ENCODE measurements at regions not wholly inside any gene's neighbourhood (a gene's known extent, or its start where the extent isn't known, plus 50 kb on each side); places are given as distances from the start of the nearest gene placed in this dataset.

DNA sequence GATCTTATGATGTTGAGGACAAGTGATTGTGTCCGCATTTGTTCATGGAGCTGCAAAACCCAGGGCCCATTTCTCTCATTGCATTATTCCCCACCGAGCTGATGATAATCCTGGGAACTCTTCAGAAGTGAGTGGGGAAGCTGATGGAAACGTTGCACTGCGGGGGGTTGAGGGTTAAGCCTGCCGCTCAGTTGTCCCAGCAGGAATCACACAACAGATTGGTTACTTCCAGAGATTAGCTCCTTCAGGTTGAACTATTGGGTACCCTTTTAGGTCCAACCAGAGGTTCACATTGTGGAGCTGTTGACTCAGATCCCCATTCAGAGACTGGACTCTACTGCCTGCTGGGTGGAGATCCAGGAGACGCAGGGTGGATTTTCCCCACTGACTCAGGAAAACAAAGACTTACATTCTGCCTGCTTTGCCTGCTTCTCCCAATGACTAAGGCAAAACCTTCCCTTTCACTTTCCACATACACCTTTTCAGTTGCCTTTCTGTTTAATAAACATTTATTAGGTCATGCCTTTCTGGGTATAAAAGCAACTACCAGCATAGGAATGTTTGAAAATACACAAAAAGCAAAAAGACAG lies 286.4 kb downstream of the TXNL1 start:
- Histone ChIP-seq H2BK20ac (ENCODE audit: low read length) (no peak overlapping the region), H3K79me1 (ENCODE audit: low read depth, low read length) (no peaks in the 10 kb centered on the region), H3K27ac (ENCODE audit: low read depth, low read length) (no peak overlapping the region), H4K91ac (replicated peaks; ENCODE audit: insufficient read length, low read length) (no peak overlapping the region), H3K4ac (replicated peaks; ENCODE audit: insufficient read length, low read depth, low read length) (no peak overlapping the region), H3K4me1 (replicated peaks in 1 of 4; ENCODE audit: control insufficient read depth in 3 of 4, insufficient read depth in 4 of 4, low read length in 3 of 4) (no peaks in the 10 kb centered on the region), H2AFZ (ENCODE audit: low read length) (peak overlapping the region; percentile 96), H3K4me3 (ENCODE audit: extremely low read depth in 1 of 4, insufficient read depth in 2 of 4, low read depth in 3 of 4, low read length in 4 of 4) (no peak overlapping the region), H3K4me2 (ENCODE audit: insufficient read depth in 1 of 2, low read depth in 2 of 2, low read length in 2 of 2) (no peak overlapping the region), H3K9me3 (ENCODE audit: insufficient read depth in 2 of 2, low read depth in 1 of 2, low read length in 1 of 2) (no peaks in the 10 kb centered on the region), H3K14ac (ENCODE audit: insufficient read length) (no peak overlapping the region), H3K56ac (replicated peaks; ENCODE audit: insufficient read length, low read depth, low read length) (no peak overlapping the region), H3K27me3 (replicated peaks in 1 of 4; ENCODE audit: control insufficient read depth in 3 of 4, extremely low read depth in 1 of 4, insufficient read depth in 3 of 4, low read length in 3 of 4) (no peaks in the 10 kb centered on the region), H3K36me3 (ENCODE audit: control insufficient read depth in 2 of 4, insufficient read depth in 4 of 4, low read length in 3 of 4) (peaks cover 0 to 3% (median 0%) of the 10 kb centered on the region in 4 experiments; a peak in 1 of 8 replicates), H3K23me2 (ENCODE audit: low read depth, low read length) (no peaks in the 10 kb centered on the region), H4K20me1 (replicated peaks in 1 of 2; ENCODE audit: control insufficient read depth in 1 of 2, insufficient read depth in 2 of 2, low read length in 2 of 2) (no peaks in the 10 kb centered on the region), H4K8ac (ENCODE audit: extremely low read depth, insufficient read depth, low read length) (no peak overlapping the region; the same call in 1 of the 2 replicates), H4K5ac (ENCODE audit: insufficient read length, low read depth, low read length) (no peak overlapping the region), H3K9ac (replicated peaks in 1 of 4; ENCODE audit: extremely low read depth in 1 of 4, low read depth in 3 of 4, low read length in 3 of 4) (no peak overlapping the region), H2AK5ac (ENCODE audit: low read depth, low read length) (no peak overlapping the region), H2BK12ac (ENCODE audit: low read depth, low read length) (no peak overlapping the region), H3K79me2 (ENCODE audit: control insufficient read depth in 1 of 2, insufficient read depth in 2 of 2, low read length in 2 of 2) (no peaks in the 10 kb centered on the region), H2BK15ac (ENCODE audit: low read length) (no peak overlapping the region), H3K23ac (ENCODE audit: insufficient read length) (no peak overlapping the region), H2BK120ac (replicated peaks; ENCODE audit: low read depth, low read length) (no peak overlapping the region), H3K18ac (ENCODE audit: extremely low read depth, low read length) (no peak overlapping the region), H2BK5ac (ENCODE audit: low read depth, low read length) (no peak overlapping the region)
- ChIA-PET POLR2A (ENCODE audit: partially characterized antibody) (no interaction called here), CTCF (ENCODE audit: partially characterized antibody) (no interaction called here)
- DNase-seq (ENCODE audit: low read depth in 1 of 2, low spot score in 2 of 2) (no peak), FAIRE-seq (no peak)
- 67% methylated on average over 6 of the region's 6 CpGs; no CpG with 5 or more reads in 1 of the 2 experiments for WGBS, 2 experiments (ENCODE audit: extremely low coverage in 1 of 2, insufficient coverage in 1 of 2, insufficient read length in 1 of 2, insufficient replicate concordance in 2 of 2, low coverage in 1 of 2, low lambda C conversion rate in 2 of 2, missing lambda C conversion rate in 1 of 2)
- no peak for TF ChIP-seq SRF (IDR thresholded peaks at IDR 0.05; ENCODE audit: low read depth, low read length)
- TF ChIP-seq SP1 (IDR thresholded peaks at IDR 0.05; ENCODE audit: low read depth, low read length) = no peak
- TF ChIP-seq, protein P1, sequence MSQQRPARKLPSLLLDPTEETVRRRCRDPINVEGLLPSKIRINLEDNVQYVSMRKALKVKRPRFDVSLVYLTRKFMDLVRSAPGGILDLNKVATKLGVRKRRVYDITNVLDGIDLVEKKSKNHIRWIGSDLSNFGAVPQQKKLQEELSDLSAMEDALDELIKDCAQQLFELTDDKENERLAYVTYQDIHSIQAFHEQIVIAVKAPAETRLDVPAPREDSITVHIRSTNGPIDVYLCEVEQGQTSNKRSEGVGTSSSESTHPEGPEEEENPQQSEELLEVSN (IDR thresholded peaks at IDR 0.05) = no peak
- TF ChIP-seq, protein P2, sequence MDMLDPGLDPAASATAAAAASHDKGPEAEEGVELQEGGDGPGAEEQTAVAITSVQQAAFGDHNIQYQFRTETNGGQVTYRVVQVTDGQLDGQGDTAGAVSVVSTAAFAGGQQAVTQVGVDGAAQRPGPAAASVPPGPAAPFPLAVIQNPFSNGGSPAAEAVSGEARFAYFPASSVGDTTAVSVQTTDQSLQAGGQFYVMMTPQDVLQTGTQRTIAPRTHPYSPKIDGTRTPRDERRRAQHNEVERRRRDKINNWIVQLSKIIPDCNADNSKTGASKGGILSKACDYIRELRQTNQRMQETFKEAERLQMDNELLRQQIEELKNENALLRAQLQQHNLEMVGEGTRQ (IDR thresholded peaks at IDR 0.05; ENCODE audit: low read length) = no peak
- no peak for TF ChIP-seq BCL11A (IDR thresholded peaks at IDR 0.05; ENCODE audit: low read depth in 2 of 2, low read length in 2 of 2)
- TF ChIP-seq BRCA1 (IDR thresholded peaks at IDR 0.05; ENCODE audit: low read depth, low read length) = no peak
- no peak for TF ChIP-seq CEBPB (IDR thresholded peaks at IDR 0.05; ENCODE audit: low read depth, low read length)
- no peak for TF ChIP-seq CBX5 (IDR thresholded peaks at IDR 0.05; ENCODE audit: low read depth, low read length)
- TF ChIP-seq SP2 (IDR thresholded peaks at IDR 0.05; ENCODE audit: low read length) = no peak
- TF ChIP-seq RFX5 (IDR thresholded peaks at IDR 0.05; ENCODE audit: borderline replicate concordance, low read depth, low read length) = no peak
- TF ChIP-seq HDAC2 (IDR thresholded peaks at IDR 0.05; ENCODE audit: borderline replicate concordance in 1 of 2, low read depth in 2 of 2, low read length in 2 of 2) = no peak
- no peak for TF ChIP-seq GABPA (IDR thresholded peaks at IDR 0.05; ENCODE audit: borderline replicate concordance, insufficient read depth, low read length)

Measured in H1 (cell line).